Stimulated activated CD4-positive, alpha-beta T cell treated with anti-CD3 and anti-CD28 coated beads, Interleukin-12 subunit alpha, Interleukin-12 subunit beta, amount 100 ng/mL, for 48 hours (primary cell): ENCODE measurements at regions not wholly inside any gene's neighbourhood (a gene's known extent, or its start where the extent isn't known, plus 50 kb on each side); places are given as distances from the start of the nearest gene placed in this dataset.
"Not testable (repeated sequence)": the region's sequence is repeated elsewhere in the genome, so short reads cannot be mapped to it uniquely, and the experiment has no call there.

Experiments
- DNase-seq, 3 donors: peaks; one replicate each; pipeline ENCODE4 v3.0.0-alpha.2; 2020; ENCODE audit warnings: low read depth in 2 of 3, low spot score in 1 of 3

GRCh38 chr2:83795777-83796176 lies 663.3 kb downstream of the SUCLG1 start:
- no peak for DNase-seq

- DNase-seq = not testable (repeated sequence)
These were observed 668.6 kb downstream of the SUCLG1 start for GRCh38 chr2:83790467-83790866.

- DNase-seq = not testable (repeated sequence)
These were observed 669.4 kb downstream of the SUCLG1 start for GRCh38 chr2:83789674-83790073.

GRCh38 chr2:83788938-83789566 lies 670.0 kb downstream of the SUCLG1 start:
- not testable (repeated sequence) for DNase-seq

- no peak for DNase-seq
These were observed 671.9 kb downstream of the SUCLG1 start for GRCh38 chr2:83787189-83787588.

- DNase-seq = no peak
These were observed 672.9 kb downstream of the SUCLG1 start for GRCh38 chr2:83786140-83786539.

DNA sequence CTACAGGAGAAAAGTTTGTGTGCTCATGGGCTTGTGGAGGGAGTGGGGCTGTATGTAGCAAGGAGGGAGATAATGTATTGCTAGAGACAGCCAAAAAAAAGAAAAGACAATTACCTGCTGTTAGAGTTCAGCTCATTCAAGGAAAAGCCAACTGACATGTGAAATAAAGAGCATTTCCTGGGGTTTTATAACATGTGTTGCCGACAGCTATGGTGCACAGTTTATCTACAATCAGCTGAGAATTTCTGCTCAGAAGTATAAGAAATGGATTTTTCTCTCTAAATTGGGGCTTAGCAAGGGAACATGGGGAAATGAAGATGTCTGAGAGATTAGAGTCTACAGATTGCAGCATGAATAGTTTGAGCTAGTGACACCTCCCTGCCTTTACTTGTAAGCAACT lies 674.1 kb downstream of the SUCLG1 start:
- no peak for DNase-seq

- DNase-seq = no peak
These were observed 674.8 kb downstream of the SUCLG1 start for GRCh38 chr2:83784315-83784714.

DNA sequence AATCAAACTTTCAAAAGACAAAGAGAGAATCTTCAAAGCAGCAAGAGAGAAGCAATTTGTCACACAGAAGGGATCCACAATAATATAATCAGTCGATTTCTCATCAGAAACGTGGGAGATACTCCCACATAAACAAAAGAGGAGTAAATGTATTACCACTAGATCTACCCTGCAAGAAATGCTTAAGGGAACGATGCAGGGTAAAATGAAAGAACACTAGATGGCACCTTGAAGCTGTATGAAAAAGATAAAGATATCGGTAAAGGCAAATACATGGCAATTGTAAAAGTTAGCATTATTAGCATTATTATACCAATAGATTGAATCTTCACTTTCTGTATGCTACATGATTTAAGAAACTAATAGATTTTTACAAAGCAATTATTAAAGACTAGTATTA lies 677.0 kb downstream of the SUCLG1 start:
- no peak for DNase-seq

DNA sequence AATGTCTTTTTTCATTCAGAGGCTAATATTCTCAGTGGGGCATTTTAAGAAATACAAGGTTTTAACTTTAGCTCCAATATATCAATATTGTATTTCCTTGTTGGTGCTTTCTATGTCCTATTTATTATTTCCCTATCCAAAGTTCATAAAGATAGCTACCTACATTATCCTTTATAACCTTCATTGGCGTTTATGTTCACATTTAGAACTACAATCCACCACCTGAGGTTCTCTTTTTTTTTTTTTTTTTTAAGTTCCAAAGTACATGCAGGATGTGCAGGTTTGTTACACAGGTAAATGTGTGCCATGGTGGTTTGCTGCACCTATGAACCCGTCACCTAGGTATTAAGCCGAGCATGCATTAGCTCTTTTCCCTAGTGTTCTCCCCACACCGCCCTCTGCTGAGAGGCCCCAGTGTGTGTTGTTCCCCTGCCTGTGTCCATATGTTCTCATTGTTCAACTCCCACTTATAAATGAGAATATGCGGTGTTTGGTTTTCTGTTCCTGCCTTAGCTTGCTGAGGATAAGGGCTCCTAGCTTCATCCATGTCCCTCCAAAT lies 694.6 kb downstream of the SUCLG1 start:
- no peak for DNase-seq

GRCh38 chr2:83757329-83757728 lies 701.8 kb downstream of the SUCLG1 start:
- DNase-seq = no peak

DNA sequence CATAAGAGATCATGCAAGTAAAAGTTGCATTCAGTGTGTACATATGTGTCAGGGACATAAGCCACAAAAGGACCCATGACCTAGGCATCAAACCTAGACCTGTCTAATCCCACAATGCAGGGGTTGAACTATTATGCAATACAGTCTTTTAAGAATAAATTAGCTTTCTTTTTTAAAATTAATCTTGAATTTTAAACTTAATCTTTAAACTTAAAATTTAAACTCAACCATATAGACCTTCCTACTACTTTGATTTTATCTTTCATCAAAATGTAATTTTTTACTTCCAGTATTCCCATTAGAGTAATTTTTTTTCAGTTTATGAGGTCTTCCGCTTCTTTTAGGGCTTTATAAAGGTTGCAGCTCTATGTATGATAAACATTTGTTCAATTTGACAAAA lies 702.9 kb downstream of the SUCLG1 start:
- no peak for DNase-seq

- DNase-seq = no peak
These were observed 711.9 kb downstream of the SUCLG1 start for GRCh38 chr2:83747141-83747540.

DNA sequence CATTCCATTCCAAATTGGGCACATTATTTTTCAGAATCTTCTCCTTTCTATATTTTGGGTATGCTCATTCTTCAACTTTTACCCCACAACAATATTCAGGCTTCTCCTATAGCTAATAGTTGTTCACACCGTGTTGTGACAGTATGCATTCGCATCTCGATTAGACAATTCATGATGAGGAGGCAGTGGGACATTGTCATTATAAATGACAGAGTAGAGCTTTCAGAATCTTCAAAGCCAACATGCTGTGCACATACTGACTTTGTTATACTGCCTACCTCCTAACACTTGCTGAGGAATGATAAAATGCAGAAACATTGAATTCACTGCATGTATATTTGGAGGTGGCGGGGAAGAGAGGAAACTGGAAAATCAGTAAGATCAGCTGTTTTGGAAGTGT lies 714.2 kb downstream of the SUCLG1 start:
- no peak for DNase-seq

- DNase-seq = no peak
These were observed 716.8 kb downstream of the SUCLG1 start for GRCh38 chr2:83742117-83742782.

- no peak for DNase-seq
These were observed 728.9 kb downstream of the SUCLG1 start for GRCh38 chr2:83730223-83730622.

DNA sequence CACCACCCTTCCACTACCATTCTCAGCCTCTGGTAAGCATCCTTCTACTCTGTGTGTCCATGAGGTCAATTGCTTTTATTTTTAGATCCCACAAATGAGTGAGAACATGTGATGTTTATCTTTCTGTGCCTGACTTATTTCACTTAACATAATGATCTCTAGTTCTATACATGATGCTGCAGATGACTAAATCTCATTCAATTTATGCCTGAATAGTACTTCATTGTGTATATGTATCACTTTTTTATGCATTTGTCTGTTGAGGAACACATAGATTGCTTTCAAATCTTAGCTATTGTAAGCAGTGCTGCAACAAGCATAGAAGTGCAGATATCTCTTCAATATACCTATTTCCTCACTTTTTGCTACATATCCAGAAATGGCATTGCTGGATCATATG lies 733.3 kb downstream of the SUCLG1 start:
- no peak for DNase-seq

DNA sequence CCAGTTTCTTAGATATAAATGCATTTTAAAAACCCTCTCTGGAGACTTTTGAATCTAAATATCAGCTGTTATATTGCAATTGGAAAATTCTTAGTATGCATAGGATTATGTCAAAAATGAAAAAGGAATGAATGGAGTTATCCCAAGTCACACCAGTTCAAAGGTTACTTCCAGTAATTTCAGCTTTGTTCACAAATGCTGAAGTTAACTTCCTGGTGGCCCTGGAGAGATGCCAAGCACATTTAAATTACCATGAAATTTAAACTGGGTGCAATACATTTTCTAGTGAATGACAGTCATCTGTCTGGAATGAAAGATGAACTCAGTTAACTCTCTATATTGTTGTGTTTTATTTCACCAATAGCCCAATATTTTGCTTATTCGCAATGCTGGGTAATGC lies 753.9 kb downstream of the SUCLG1 start:
- no peak for DNase-seq

DNA sequence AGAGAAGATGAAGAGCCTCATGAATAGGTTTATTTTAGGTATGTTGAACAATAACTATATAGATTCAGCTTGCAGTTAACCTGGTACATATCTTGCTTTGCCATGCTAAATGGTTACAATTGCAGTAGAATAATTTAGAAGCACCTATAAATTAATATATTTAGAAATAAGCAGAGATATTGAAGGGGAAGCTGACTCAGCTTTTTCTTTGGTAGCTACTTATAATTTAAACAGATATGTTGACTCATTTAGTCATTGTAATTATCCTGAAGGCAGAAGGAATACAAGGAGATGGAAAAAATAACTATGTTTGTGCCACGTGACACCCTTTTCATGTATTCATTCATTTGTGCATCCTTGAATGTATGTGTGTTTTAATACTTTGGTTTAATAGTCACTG lies 755.5 kb downstream of the SUCLG1 start:
- DNase-seq = no peak

- DNase-seq = no peak
These were observed 762.2 kb downstream of the SUCLG1 start for GRCh38 chr2:83696838-83697237.

GRCh38 chr2:83695530-83695929 lies 763.5 kb downstream of the SUCLG1 start:
- no peak for DNase-seq

GRCh38 chr2:83695037-83695436 lies 764.0 kb downstream of the SUCLG1 start:
- DNase-seq = no peak

DNA sequence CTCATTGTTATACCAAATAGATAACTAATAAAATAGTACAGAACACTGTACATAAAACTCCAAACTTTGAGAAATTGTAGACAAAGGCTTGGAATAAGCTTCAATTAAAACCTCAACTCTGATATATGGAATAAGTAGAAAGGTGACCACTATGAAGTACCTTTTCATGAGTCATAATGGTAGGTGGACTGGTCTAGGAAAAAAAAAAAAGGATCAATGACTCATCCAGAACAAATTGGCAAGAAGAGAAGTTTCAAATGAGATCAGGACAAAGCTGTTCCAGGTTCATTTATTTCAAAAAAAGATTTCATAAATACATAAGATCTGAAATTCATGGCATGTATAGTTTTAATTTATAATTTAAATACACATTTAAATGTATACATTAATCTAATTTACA lies 769.7 kb downstream of the SUCLG1 start:
- no peak for DNase-seq
